HG02884 (cell line): ENCODE measurements at regions not wholly inside any gene's neighbourhood (a gene's known extent, or its start where the extent isn't known, plus 50 kb on each side); places are given as distances from the start of the nearest gene placed in this dataset.

ENCODE experiments used
- ATAC-seq: cut with Tn5 transposase; IDR thresholded peaks from one replicate; pipeline ENCODE4 v1.9.1; 2021; ENCODE audit warnings: mild to moderate bottlenecking, moderate library complexity; ENCODE audit not compliant: unreplicated experiment

DNA sequence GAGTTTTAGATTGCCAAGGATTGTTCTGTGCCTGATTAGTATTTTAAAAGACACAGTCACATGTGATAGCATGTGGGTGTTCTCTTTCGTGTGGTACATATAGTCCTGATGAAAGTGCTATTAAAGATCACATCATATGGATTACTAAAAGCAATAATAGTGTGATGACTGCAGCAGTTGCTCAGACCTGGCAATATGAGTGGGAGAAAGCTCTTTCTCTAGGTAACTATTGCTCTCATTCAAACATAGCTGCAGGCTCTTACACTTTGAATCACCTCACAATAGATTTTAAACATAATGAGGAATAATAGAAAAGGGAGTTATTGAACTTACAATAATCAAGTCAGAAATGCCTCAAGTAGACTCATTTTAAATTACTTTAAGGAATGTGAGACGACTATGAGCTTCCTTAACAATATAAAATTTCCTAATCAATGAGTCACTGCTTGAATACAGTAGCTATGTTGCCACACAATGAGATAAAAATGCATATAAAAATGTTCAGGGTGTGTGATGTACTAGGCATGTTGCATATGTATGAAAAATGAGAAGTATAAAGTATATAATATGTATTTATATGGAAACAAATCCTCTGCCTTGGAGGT is 452.1 kb downstream of the TMX3 start:
- ATAC-seq = no peak

DNA sequence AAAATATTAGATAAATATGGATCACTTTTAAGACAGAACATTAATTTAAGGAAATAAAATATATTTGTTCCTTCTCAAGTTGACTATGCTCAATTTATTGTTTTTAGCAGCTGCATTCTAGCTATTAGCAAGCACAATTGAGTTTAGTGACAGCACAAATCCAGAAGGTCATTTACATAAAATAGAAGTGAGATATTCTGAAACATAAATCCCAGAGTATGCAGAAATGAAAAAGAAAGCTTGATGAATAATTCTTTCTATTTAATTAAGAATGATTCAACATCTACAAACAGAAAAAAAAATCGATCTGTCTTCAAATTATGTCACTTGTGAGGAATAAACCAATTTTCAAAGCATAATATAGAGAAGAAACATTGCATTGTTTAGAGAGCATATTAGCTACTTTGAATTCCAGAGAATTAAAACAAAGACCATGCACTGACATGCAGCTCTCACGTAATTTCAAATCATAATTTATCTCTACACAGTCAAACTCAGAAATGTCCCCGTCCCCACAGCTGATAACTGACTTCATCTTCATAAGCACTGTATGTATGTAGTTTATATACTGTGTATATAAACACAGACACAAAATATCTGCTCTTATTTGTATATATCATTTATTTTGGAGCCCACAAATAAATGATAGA is 458.4 kb downstream of the TMX3 start:
- ATAC-seq = no peak

DNA sequence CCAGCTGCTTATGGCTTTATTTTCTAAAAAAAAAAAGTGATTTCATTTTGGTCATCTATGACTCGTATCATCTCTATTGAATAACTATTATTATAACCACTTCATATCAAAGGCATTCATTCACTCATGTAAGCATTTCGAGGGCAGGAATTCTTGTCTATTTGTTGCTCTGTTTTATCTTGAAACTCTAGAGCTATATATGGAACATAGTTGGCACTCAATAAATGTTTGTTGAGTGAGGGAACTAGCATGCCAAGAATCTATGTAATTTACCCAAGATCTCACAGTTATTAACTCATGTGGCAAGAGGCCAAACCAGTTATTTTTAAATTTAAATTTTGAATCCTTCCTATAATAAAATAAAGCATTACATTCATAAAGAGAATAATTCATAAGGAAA is 470.1 kb downstream of the TMX3 start:
- ATAC-seq = no peak

DNA sequence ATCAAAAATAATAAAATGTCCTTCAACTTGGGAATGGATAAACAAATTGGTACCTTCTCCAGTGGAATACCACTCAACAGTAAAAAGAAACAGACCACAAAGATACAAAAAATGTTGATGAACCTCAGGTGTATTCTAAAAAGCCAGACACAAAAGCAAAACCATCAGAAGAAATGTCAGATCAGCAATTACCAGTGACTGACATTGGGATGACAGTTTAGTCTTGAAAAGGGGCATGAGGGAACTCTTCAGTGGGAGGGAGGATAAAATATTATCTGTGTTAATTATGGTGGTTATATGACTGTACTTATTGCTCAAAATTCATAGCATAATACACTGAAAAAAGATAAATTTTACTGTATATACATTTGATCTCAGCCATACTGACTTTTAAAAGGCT is 473.0 kb downstream of the TMX3 start:
- no peak for ATAC-seq

DNA sequence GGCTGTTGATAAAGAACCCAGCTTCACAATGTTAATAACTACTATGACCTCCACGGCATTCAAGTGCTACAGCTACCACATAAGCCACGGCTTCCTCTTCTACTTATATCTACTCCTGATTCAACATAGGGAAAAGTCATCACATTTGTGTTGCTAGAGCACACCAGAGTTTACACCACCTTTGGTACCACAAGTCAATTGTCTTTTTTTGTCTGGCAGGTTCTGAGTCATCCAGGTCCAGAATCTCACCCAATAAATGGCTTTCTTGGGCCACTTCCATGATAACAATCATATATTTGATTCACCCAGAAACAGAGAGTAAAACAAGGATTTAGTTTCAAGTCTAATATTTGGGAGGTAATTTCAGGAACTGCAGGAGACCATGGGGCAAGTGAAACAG is 480.2 kb downstream of the TMX3 start:
- no peak for ATAC-seq

DNA sequence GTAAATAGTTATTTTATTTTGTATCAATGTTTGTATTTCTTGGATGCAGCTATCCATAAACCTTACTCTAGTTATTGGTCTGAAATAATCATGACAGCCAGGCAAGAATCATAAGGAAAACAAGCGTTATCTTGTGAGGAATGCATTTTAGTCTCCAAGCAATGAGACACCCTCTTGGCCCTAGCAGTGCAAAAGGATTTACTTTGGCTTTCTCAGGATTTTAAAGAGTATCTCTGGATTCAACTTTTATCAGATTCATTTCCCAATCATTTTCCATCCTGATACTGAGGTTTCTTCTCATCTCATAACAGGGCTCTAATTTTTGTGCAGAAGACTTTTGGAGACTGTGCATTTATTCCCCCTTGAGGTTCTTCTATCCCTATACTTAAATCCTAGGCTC is 480.8 kb downstream of the TMX3 start:
- no peak for ATAC-seq

DNA sequence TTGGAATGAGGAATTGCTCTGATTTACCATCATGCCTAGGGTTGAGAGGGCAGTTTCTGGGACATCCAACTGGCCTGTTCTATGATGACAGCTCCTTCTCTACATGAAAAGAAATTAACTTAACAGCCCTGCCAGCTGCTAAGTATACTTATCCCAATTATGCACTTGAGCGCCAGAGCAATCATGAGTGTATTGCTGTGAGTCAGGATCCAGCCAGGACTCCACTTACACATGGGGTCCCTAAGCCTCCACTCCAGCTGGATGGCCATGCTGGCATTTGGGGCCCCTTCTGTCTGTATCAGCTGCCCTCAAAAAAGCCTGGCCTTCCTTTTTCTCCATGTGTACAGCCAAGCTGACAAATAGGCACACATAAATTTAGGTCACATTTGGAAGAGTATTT is 481.9 kb downstream of the TMX3 start:
- ATAC-seq = no peak

DNA sequence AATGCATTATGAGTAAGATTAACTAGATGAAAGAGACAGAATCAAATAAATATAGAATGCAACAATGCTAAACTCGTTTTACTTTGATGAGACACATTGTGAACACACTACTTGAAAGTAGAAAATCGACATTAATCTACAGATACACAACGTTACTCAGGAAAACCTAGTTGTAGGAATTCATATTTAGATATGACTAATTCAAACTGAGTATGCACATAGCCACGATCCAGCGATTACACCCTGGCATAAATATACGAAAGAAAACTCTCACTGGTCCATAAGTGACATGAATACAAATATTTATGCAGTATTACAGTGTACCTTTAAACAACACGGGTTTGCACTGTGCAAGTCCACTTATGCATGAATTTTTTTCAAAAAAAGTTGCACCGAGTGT is 485.6 kb downstream of the TMX3 start:
- ATAC-seq = no peak

DNA sequence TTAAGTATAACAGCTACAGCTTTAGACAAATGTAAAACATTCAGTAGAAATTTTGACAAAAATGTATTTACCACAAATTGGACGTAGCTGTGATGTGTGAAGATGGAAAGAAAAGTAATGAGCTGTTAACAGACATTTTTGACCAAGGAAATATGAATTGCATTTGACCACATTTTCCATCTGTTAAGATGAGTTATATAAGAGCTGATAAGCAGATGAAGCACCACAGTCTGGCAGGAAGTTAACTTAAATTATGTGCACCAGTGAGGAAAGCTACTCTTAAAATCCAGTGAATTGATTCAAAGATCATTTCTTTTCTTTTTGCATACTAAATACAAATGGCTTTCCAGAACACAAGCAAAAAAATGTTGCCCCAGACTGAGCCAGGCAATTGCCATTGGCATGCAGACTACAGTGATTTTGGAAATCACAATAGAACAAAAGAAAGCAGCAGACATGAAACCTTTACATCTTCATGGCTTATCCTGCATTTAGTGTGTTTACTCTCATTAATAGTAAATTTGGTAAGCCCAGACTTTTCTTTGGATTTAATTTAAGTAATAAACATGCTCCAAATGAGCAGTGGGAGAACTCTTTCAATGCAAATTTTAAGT is 493.7 kb downstream of the TMX3 start:
- no peak for ATAC-seq

DNA sequence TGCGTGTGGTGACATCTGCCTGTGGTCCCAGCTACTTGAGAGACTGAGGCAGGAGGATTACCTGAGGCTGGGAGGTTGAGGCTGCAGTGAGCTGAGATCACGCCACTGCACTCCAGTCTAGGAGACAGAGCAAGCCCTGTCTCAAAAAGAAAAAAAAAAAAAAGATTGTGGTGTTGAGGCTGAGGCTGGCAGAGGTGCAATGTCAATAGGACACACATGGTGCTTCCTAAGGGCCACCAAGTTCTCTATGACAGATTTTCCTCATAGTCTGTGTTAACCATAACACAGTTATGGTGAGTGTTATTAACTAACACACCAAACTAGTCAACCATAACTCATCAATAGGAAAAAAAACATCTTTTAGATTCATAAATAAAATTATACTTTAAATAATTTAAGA is 494.4 kb downstream of the TMX3 start:
- ATAC-seq = no peak

DNA sequence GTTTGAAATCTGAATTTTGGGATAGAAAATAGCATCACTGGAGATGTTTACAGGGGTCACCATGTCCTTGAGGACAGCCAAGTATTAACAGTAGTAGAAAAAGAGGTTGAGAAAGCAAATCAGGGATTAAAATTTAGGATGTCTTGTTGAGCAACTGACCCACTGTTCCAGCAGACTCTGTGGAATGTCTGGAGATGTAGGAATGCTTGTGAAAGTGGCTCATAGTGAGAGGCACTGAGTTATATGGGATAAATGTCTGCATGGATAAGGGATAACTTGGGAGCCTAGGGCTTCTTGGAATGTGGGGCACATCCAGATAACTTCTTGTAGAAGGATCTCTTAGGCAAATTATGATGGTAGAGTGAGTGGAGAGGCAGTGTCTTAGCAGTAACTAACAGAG is 495.0 kb downstream of the TMX3 start:
- no peak for ATAC-seq

DNA sequence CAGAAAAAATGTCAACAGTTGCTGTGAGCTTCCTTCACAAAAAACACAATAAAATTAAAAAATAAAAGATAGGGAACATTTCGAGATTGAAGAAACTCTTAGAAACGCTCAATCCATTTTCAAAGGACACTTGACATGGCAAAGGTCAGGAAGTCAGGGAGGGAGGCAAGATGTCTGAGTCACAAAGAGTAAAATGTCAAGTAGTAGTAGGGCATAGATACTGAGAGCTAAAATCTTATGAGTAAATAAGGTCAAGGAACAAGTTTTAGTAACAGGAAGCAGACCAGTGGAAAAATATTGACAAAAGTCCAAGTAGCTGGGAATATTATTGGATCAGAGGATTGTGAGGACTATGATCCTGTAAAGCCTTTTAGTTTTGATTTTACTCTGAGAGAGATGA is 495.6 kb downstream of the TMX3 start:
- ATAC-seq = no peak

DNA sequence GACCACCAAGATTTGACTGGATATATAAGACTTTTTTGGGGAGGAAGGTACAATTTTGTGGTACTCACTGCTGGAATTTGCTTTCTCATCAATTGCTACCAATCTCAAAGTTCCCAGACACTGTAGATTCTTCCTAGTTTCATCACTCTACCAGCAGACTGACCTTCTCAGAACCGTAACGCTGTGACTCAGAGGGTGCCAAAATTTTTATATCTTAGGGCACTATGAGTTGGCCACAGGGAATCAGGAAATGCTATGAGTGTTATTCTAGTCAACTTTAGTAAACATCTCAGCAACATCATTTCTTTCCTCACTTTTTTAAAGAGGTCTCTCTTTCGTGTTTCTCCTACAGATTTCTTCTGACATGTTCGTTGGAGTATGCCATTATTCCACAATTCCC is 499.0 kb downstream of the TMX3 start:
- no peak for ATAC-seq

DNA sequence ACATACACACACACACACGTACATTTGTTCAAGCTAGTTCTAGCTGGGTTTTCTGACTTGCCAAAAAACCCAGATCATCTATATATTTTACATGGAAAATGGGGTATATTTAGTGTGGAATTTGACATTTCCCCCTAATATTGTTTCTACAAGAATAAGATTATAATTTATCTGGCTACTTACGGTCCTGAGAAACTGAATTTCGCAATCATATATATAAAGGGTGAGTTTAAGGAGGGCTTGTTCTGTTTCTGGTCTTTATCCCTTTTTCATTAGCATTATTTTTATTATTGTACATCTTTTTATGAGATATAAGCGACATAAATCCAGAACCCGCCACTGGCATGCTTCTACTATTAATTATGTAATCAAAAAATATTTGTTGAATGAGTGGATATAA is 528.9 kb downstream of the TMX3 start:
- ATAC-seq = no peak

DNA sequence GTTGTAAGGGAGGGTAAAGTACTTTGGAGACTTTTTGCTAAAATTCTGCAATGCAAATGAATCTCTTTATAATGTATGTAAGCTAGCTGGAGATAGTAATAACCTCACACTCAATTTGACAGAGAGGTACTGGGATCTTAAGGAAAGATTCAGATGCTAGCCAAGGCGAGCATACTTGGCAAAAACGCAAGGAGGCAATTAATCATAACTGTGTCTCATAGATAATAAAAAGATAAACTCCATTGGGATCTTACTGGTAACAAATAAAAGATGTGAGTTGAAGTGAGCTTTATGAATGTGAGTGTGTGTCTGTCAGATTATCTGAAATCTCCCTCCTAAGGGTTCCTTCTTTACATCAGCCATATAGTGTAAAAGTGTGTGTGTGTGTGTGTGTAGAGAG is 533.0 kb downstream of the TMX3 start:
- ATAC-seq = no peak

DNA sequence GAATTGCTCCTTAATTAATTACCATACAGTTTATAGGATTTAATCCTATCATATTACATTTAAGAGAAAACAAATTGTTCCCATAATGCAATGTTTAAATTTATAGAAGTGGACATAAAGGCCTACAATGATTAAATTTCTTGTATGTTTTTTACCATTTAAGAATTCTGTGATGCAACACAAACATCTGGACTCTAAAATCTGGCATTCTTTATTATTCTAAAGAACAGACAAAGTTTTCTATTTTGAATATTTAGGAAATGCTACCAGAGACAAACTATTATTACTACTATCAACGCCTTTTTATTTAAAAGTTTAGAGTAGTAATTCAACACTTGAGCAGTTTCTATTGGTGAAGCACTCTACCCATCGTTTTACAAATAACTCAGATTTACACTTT is 535.1 kb downstream of the TMX3 start:
- ATAC-seq = no peak

DNA sequence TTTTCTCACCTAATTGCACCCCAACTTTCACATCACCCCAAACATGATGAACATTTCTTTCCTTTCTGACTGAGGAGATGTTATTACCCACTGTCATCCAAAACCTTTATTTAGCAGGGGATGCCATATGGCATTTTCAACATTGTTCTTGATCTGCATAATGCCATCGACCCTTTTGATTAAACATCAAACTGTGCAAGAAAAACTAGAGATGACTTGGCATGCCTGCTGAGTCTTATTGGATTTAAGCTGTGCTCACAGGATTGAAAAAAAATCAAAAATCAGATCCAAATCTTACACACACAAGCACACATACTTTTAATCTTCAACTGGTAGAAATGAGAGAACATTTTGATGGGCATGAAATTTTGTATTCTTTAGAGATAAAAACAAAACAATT is 536.0 kb downstream of the TMX3 start:
- ATAC-seq = no peak

DNA sequence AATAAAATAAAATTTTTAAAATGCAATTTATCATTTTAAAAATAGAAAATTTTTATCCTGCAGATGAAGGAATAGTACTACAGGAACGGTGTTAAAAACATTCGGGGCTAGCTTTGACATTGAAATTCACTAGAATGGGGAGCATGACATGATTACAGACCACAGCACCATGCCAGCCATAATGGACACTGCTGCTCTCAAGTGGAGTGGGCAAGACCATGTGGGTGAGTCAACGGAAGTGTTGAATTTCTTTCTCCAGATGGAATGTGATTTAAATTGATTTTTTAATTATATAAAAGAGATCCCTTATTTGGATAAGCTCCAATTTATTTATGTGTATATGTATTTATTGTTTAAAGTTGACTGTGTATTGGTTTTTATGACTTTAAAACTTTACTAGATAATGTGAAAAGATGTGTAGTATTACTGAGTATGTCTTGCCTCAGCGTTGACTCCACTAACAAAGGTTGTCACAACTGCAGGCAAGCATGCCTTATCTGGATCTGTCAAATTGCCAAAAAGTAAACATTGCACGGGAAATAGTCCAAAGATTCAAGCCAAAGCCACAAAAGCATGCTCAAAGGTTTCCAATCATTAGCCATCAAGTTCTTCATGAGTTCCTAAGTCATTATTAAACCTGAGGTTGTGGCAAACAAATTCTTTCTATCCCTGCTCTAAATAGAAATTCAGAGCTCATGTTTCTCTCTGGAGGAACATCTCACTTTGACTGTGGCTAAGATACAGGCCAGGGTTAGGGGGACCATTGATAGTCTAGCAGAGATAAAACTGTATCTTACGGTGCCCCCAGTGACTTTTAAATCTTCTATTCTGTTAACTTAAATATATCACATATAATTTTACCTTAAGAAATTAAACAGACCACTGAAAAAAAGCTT is 536.9 kb downstream of the TMX3 start:
- no peak for ATAC-seq

DNA sequence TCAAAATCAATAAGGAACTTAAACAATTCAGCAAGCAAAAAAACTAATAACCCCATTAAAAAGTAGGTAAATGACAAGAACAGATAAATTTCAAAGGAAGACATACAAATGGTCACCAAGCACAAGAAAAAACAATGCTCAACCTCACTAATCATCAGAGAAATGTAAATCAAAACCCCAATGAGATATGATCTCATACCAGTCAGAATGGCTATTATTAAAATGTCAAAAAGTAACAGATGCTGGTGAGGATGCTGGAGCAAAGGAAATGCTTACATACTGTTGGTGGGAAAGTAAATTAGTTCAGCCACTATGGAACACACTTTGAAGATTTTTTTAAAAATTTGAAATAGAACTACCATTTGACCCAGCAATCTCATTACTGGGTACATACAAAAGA is 538.0 kb downstream of the TMX3 start:
- ATAC-seq = no peak

DNA sequence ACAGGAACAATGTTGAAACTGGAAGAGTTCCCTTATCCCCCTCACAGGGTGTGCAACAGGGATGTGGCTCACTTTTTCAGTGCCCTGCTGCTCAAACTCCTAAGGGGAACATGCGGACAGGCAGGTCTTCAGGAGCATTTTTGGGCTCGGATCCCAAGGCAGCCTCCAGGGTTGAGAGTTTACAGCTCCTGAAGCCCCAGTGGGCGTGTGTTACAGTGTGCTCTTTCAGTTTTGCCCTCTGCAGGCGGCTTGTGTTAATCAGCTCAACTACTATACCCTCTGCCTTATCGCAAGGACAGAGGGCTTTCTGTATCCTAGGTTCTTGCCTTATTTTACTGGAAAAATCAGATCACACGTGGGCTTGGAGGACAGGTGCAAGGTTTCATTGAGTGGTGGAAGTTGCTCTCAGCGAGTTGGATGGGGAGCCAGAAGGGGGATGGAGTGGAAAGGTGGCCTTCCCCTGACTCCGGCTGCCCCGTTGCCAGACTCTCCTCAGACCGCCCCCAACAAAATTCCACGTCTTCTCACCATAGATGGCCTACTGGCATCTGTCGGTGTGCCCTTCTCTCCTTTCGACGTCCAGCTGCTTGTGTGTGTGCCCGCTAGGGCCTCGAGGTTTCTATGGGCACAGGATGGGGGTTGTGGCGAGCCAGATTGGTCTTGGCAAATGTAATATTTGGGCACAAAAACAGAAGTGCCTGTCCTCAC is 541.9 kb downstream of the TMX3 start:
- no peak for ATAC-seq

DNA sequence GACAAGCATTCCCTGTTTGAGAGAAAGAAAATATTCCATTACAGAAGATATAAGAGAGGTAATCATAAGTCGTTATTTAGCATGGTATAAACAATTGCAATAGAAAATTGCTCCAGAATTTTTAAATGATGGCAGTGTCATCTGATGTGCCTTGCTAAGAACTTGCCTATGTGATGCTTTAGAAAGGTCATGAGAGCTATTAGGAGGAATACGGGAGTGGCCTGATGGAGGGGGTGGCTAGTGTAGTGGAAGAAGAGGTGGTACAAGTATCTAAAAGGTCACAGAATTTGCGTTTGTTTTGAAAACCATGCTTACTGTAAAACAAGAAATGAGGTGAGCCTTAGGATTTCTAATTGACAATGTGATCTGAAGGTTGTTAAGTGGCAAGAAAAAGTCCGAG is 550.0 kb downstream of the TMX3 start:
- no peak for ATAC-seq
